Neuron (in vitro differentiated cells): ENCODE measurements at regions not wholly inside any gene's neighbourhood (a gene's known extent, or its start where the extent isn't known, plus 50 kb on each side); places are given as distances from the start of the nearest gene placed in this dataset.

Source experiments
- H2AFZ ChIP-seq: one replicate; pipeline ENCODE4 v1.6.1; 2013; ENCODE audit warnings: low read depth, mild to moderate bottlenecking, inconsistent platforms, low read length, moderate library complexity
- H3K27me3 ChIP-seq: one replicate; pipeline ENCODE4 v1.6.1; 2013; ENCODE audit warnings: low read length; ENCODE audit not compliant: insufficient read depth
- H3K36me3 ChIP-seq: one replicate; pipeline ENCODE4 v1.6.1; 2013; ENCODE audit warnings: low read length; ENCODE audit not compliant: insufficient read depth
- H3K4me1 ChIP-seq: one replicate; pipeline ENCODE4 v1.6.1; 2013; ENCODE audit warnings: low read length; ENCODE audit not compliant: insufficient read depth
- H3K4me3 ChIP-seq: 2 replicates; pipeline ENCODE4 v1.5.1; 2013; ENCODE audit warnings: mild to moderate bottlenecking, low read length, moderate library complexity
- H3K9me3 ChIP-seq: one replicate; pipeline ENCODE4 v1.6.1; 2013; ENCODE audit warnings: low read length

GRCh38 chr12:66916189-66916588 lies 237.3 kb upstream of the GRIP1 start:
- H3K9me3 ChIP-seq: no peaks in the 10 kb centered on the region
- H3K4me1 ChIP-seq: peaks cover 17% of the 10 kb centered on the region
- no peak overlapping the region for H3K4me3 ChIP-seq
- no peak overlapping the region for H2AFZ ChIP-seq
- H3K27me3 ChIP-seq: no peaks in the 10 kb centered on the region
- H3K36me3 ChIP-seq: no peaks in the 10 kb centered on the region

DNA sequence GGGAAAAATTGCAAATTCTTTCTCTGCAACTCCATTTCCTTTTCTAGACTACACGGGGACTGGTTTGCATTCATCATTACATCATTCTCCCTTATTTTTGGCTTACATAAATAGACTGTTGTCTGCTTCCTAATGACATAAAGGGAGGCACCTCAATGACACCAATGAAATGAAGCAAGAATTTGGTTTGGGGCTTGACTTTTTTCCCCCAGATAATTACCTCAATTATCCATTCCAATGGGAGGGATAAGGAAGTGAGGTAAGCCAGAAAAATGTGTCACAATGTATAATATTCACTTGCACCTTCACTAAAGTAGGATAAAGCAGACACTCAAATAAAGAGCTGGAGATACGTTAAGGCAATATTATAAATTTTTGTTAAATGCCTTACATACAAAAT lies 240.6 kb upstream of the GRIP1 start:
- no peak overlapping the region for H2AFZ ChIP-seq
- H3K4me1 ChIP-seq: peaks cover 17% of the 10 kb centered on the region
- H3K4me3 ChIP-seq: no peak overlapping the region
- H3K9me3 ChIP-seq: no peaks in the 10 kb centered on the region
- H3K27me3 ChIP-seq: no peaks in the 10 kb centered on the region
- no peaks in the 10 kb centered on the region for H3K36me3 ChIP-seq

- H3K36me3 ChIP-seq: no peaks in the 10 kb centered on the region
- no peak overlapping the region for H2AFZ ChIP-seq
- H3K27me3 ChIP-seq: no peaks in the 10 kb centered on the region
- peaks cover 11% of the 10 kb centered on the region for H3K4me1 ChIP-seq
- H3K9me3 ChIP-seq: no peaks in the 10 kb centered on the region
- no peak overlapping the region for H3K4me3 ChIP-seq
Measured at GRCh38 chr12:66920205-66920604, 241.3 kb upstream of the GRIP1 start.

DNA sequence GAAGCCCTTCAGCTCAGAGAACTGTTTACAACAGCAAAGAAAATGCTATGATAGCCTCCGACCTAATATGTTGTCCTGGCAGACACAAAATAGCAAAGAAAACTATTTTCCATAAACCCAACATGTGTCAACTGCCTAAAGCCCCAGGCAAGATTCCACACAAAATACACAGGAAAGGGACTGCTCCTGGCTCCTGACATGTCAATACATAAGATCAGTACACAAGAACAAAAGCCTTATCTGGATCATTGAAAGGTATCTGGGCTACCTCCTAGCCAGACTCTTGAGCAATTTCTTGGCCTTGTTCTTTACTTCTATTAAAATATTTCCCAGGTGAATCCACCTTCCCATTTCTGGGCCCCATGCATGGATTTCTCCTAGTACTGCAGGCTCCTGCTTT lies 242.3 kb upstream of the GRIP1 start:
- Histone ChIP-seq H3K36me3 (no peaks in the 10 kb centered on the region), H3K27me3 (no peaks in the 10 kb centered on the region), H3K9me3 (no peaks in the 10 kb centered on the region), H2AFZ (no peak overlapping the region), H3K4me1 (peaks cover 1% of the 10 kb centered on the region), H3K4me3 (no peak overlapping the region)

DNA sequence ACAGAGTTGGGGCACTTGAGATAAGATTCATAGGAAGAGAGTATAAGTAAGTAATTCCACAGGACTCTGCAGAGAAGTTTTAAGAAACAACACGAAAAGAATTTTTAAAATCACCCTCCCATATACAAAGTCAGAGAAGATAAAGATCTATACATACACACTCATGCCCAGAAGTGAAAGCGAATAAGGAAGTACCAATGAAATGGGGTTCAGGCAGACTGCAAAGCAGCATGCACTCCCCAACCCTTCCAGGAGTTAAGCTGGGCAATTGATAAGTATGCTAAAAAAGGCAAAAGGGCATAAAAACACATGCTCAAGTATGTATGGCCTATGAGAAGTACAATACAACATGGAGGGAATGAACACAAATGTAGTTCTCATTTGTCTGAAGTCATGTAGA lies 246.2 kb upstream of the GRIP1 start:
- no peaks in the 10 kb centered on the region for H3K27me3 ChIP-seq
- no peaks in the 10 kb centered on the region for H3K9me3 ChIP-seq
- no peak overlapping the region for H2AFZ ChIP-seq
- no peak overlapping the region for H3K4me3 ChIP-seq
- H3K4me1 ChIP-seq: no peaks in the 10 kb centered on the region
- no peaks in the 10 kb centered on the region for H3K36me3 ChIP-seq

DNA sequence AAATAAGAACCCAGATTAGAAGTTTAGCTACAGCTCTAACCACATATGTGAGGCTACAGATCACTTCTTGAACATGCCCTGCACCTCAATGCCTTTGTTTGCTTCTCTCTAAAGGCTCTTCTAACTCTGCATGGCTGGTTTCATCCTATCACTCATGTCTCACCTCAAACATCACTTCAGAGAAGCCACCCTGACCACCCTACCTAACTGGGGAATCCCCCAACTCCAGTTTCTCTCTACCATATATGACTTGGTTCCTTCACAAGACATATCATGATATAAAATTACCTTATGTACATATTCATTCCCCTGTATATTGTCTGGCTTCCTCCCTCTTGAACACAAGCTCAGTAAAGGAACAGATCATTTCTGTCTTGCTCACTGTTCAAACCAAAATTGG lies 250.2 kb upstream of the GRIP1 start:
- H3K27me3 ChIP-seq: no peaks in the 10 kb centered on the region
- H3K36me3 ChIP-seq: no peaks in the 10 kb centered on the region
- no peaks in the 10 kb centered on the region for H3K4me1 ChIP-seq
- H3K4me3 ChIP-seq: no peak overlapping the region
- no peaks in the 10 kb centered on the region for H3K9me3 ChIP-seq
- H2AFZ ChIP-seq: no peak overlapping the region

- Histone ChIP-seq H3K4me1 (no peaks in the 10 kb centered on the region), H3K9me3 (no peaks in the 10 kb centered on the region), H3K4me3 (no peak overlapping the region), H3K27me3 (no peaks in the 10 kb centered on the region), H3K36me3 (no peaks in the 10 kb centered on the region), H2AFZ (no peak overlapping the region)
Measured at GRCh38 chr12:66931091-66931490, 252.2 kb upstream of the GRIP1 start.

DNA sequence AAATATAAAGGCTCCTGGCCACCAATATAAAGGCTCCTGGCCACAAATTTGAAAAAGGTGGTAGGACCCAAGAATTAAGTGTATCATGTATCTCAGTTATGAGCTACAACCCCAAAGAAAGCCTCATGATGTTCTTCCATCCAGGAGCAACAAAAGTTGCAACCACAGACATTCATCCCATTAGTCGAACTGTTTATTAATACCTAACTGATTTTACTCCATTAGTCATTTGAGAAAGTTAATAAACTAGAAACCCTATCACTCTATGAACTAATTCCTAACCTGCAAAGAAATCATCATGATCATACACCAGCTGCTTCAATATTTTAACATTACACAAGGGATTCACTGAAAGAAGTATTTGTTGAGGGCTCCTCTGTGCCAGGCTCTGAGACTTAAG lies 253.2 kb upstream of the GRIP1 start:
- Histone ChIP-seq H3K4me1 (no peaks in the 10 kb centered on the region), H2AFZ (no peak overlapping the region), H3K9me3 (no peaks in the 10 kb centered on the region), H3K27me3 (no peaks in the 10 kb centered on the region), H3K4me3 (no peak overlapping the region), H3K36me3 (no peaks in the 10 kb centered on the region)

DNA sequence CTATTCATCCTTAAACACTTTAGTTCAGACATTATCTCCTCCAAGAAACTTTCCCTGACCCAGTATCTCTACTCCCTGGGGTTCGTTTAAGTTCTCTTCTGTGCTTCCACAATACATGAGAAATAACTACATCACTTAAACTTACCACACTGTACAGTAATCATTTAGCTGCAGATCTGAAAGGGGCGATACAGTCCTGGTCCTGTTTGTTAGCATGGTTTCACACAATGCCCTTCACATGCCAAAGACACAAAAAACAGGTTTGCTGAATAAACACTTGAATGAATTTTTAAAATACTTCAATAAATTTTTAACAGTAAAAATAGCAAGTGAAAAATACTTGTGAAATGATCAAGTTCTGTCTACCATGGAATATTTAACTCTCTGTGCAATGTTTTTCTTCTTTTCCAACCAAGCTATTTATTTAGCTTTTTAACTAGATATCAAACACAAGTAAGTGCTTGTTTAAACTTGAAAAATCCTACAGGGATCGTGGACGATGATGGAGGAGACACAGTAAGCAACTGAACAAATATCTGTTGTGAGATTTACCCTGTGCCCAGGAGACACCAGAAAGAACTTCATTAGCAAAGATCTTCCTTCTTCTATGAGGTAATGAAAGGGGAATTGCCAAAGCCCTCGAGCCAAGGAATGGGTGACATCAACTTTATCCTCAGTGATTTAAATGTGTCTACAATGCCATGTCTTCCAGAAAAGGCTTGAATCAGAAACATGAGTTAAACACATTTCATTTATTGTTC lies 255.6 kb upstream of the GRIP1 start:
- Histone ChIP-seq H3K4me1 (no peaks in the 10 kb centered on the region), H3K9me3 (no peaks in the 10 kb centered on the region), H2AFZ (no peak overlapping the region), H3K36me3 (no peaks in the 10 kb centered on the region), H3K27me3 (no peaks in the 10 kb centered on the region), H3K4me3 (no peak overlapping the region)

DNA sequence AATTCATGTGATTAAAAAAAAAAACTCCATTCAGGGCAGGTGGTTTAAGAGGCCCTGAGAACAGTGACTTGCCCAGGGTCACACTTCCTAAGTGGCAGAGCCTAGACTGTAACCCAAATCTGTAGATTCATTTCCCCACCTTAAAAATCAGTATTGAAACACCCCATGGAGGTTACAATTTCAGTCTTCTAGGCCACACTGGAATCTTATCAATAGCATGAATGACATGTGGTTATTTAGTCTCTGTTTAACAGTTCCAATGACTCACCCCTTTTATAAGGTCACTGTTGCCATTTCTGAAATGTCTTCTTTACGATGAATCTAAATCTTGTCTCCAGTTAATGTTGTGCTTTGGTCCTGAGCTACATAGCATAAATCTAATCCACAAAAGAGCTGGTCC lies 262.3 kb upstream of the GRIP1 start:
- Histone ChIP-seq H3K4me3 (no peak overlapping the region), H3K36me3 (no peaks in the 10 kb centered on the region), H2AFZ (no peak overlapping the region), H3K9me3 (no peaks in the 10 kb centered on the region), H3K27me3 (no peaks in the 10 kb centered on the region), H3K4me1 (peaks cover 3% of the 10 kb centered on the region)

GRCh38 chr12:66942741-66943465 lies 264.0 kb upstream of the GRIP1 start:
- no peak overlapping the region for H2AFZ ChIP-seq
- peaks cover 3% of the 10 kb centered on the region for H3K4me1 ChIP-seq

GRCh38 chr12:66944365-66944764 lies 265.5 kb upstream of the GRIP1 start:
- H3K9me3 ChIP-seq: no peaks in the 10 kb centered on the region
- H3K27me3 ChIP-seq: no peaks in the 10 kb centered on the region
- H2AFZ ChIP-seq: no peak overlapping the region
- H3K4me1 ChIP-seq: peaks cover 3% of the 10 kb centered on the region
- H3K4me3 ChIP-seq: no peak overlapping the region
- H3K36me3 ChIP-seq: no peaks in the 10 kb centered on the region

More at GRCh38 chr12:66942741-66943465, 264.0 kb upstream of the GRIP1 start:
- H3K4me3 ChIP-seq: no peak overlapping the region
- no peaks in the 10 kb centered on the region for H3K36me3 ChIP-seq
- H3K27me3 ChIP-seq: no peaks in the 10 kb centered on the region
- H3K9me3 ChIP-seq: no peaks in the 10 kb centered on the region

DNA sequence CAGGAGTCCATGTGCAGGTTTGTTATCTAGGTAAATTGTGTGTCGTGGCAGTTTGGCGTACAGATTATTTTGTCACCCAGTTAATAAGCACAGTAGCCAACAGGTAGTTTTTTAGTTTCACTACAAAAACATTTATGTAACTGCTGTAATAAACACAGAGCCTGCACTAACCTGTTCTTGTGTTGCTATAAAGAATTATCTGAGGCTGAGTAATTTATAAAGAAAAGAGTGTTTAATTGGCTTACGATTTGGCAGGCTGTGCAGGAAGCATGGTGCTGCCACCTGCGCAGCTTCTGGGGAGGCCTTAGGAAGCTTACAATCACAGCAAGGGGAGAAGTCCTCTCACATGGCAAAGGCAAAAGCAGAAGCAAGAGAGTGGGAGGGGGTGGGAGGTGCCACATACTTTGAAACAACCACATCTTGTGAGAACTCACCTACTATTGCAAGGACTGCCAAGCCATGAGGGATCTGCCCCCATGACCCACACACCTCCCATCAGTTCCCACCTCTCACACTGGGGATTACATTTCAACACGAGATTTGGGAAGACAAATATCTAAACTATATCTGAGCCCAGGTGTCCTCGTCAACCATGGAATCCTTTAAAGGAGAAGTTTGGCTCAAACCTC lies 266.4 kb upstream of the GRIP1 start:
- Histone ChIP-seq H3K4me3 (no peak overlapping the region), H3K36me3 (no peaks in the 10 kb centered on the region), H2AFZ (no peak overlapping the region), H3K27me3 (no peaks in the 10 kb centered on the region), H3K9me3 (no peaks in the 10 kb centered on the region), H3K4me1 (peaks cover 3% of the 10 kb centered on the region)
